CD4-positive, alpha-beta memory T cell (primary cell): ENCODE measurements at regions not wholly inside any gene's neighbourhood (a gene's known extent, or its start where the extent isn't known, plus 50 kb on each side); places are given as distances from the start of the nearest gene placed in this dataset.

Source experiments
- CTCF ChIA-PET: fragments of 350-600 bp; sonication (Branson Sonifier 250); formaldehyde crosslinking; loops from one replicate; lab custom pipeline; 2021; ENCODE audit warnings: inconsistent platforms; ENCODE audit not compliant: partially characterized antibody; lab: Charles Lee
- POLR2A ChIA-PET: fragments of 350-600 bp; sonication (Branson Sonifier 250); formaldehyde crosslinking; loops from one replicate; lab custom pipeline; 2021; ENCODE audit not compliant: partially characterized antibody; lab: Charles Lee
- DNase-seq, 5 donors: peaks; one replicate each; pipeline versions ENCODE4 v3.0.0 to v3.0.0-alpha.2; 2020 to 2022; ENCODE audit warnings: mixed read lengths in 1 of 5
- H3K27ac ChIP-seq: one replicate; pipeline ENCODE4 v1.7.0; 2013; ENCODE audit warnings: low read depth, low read length
- H3K27me3 ChIP-seq: 2 replicates; pipeline ENCODE4 v1.7.0; 2013; ENCODE audit warnings: mild to moderate bottlenecking, low read length, moderate library complexity; ENCODE audit not compliant: insufficient read depth
- H3K36me3 ChIP-seq: 2 replicates; pipeline ENCODE4 v1.7.0; 2013; ENCODE audit warnings: mild to moderate bottlenecking, low read length, moderate library complexity; ENCODE audit not compliant: insufficient read depth
- H3K4me1 ChIP-seq: 2 replicates; pipeline ENCODE4 v1.7.0; 2013; ENCODE audit warnings: mild to moderate bottlenecking, low read length, moderate library complexity; ENCODE audit not compliant: insufficient read depth
- H3K4me3 ChIP-seq, 2 donors: one replicate each; pipeline ENCODE4 v1.7.0; 2013; ENCODE audit warnings: low read length in 2 of 2, mild to moderate bottlenecking in 1 of 2
- H3K9me3 ChIP-seq, 2 donors: one replicate each; pipeline ENCODE4 v1.7.0; 2013; ENCODE audit warnings: low read length in 2 of 2, control low read depth in 1 of 2; ENCODE audit not compliant: control insufficient read depth in 1 of 2
- H3K27ac Mint-ChIP-seq, 7 donors: one replicate each; pipeline ENCODE4 v1.8.0; 2020 to 2021; ENCODE audit warnings: mixed read lengths in 7 of 7, mild to moderate bottlenecking in 6 of 7, inconsistent platforms in 3 of 7, moderate library complexity in 3 of 7
- H3K27me3 Mint-ChIP-seq, 2 donors: one replicate each; pipeline ENCODE4 v1.8.0; 2020 to 2021; ENCODE audit warnings: mixed read lengths in 2 of 2
- H3K36me3 Mint-ChIP-seq, 2 donors: one replicate each; pipeline ENCODE4 v1.8.0; 2020 to 2021; ENCODE audit warnings: mixed read lengths in 2 of 2, inconsistent platforms in 1 of 2, mild to moderate bottlenecking in 1 of 2
- H3K4me1 Mint-ChIP-seq, 4 donors: one replicate each; pipeline ENCODE4 v1.8.0; 2020 to 2021; ENCODE audit warnings: mixed read lengths in 4 of 4, mild to moderate bottlenecking in 1 of 4
- H3K4me3 Mint-ChIP-seq, 8 donors: one replicate each; pipeline ENCODE4 v1.8.0; 2020 to 2021; ENCODE audit warnings: mixed read lengths in 8 of 8, mild to moderate bottlenecking in 7 of 8, moderate library complexity in 6 of 8, inconsistent platforms in 3 of 8
- H3K9me3 Mint-ChIP-seq, 8 donors: one replicate each; pipeline ENCODE4 v1.8.0; 2020 to 2021; ENCODE audit warnings: mixed read lengths in 8 of 8, mild to moderate bottlenecking in 5 of 8, inconsistent platforms in 3 of 8, moderate library complexity in 1 of 8
- intact Hi-C: fragments of 100-400 bp; cut with micrococcal nuclease; formaldehyde crosslinking; loops from one replicate; pipeline ENCODE4 v1.15.1; 2023

DNA sequence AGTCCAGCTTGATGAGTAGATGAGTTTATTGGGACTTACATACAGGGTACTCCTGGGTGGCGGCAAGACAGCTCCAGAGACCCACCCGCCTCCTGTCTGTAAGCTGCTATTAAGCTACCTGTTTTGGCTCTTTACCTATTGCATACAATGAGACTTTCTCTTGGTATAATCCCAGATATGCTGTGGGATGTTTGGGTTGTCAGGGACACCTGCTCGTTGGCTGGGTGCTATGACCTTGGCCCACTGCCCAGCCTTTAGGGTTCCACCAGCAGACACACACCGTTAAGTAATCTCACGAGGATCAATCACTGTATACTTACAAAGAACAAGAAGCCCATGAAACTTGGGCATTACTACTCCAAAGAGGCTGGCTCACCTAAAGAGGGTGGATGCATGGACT, 116.4 kb downstream of the NPIPB5 start:
- Mint-ChIP-seq H3K4me3 (no peak overlapping the region), H3K27ac (no peak overlapping the region), H3K27me3 (peaks cover 4 to 5% of the 10 kb centered on the region in 2 donors), H3K36me3 (no peaks in the 10 kb centered on the region), H3K4me1 (no peaks in the 10 kb centered on the region), H3K9me3 (no peaks in the 10 kb centered on the region)
- Histone ChIP-seq H3K4me3 (no peak overlapping the region), H3K27ac (no peak overlapping the region), H3K36me3 (no peaks in the 10 kb centered on the region), H3K27me3 (peaks cover 7% of the 10 kb centered on the region), H3K4me1 (no peaks in the 10 kb centered on the region), H3K9me3 (no peaks in the 10 kb centered on the region)
- intact Hi-C loops = no loop called here
- POLR2A ChIA-PET = no interaction called here
- DNase-seq = no peak
- CTCF ChIA-PET = no interaction called here

DNA sequence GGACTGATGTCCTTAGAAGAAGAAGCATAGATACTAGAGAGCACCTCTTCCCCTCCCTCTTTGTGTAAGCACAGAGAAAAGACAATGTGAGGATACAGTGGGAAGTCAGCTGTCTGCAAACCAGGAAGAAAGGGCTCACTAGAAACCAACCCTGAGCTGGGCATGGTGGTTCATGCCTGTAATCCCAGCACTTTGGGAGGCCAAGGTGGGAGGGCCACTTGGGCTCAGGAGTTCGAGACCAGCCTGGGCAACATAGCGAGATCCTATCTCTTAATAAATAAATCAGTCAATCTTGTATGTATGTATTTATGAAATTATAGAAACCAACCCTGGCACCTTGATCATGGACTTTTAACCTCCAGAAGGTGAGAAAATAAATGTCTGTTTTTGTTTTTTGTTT, 118.3 kb downstream of the NPIPB5 start:
- no peaks in the 10 kb centered on the region for H3K27me3 ChIP-seq
- no peaks in the 10 kb centered on the region for H3K9me3 Mint-ChIP-seq
- H3K4me3 Mint-ChIP-seq = no peak overlapping the region
- no peak overlapping the region for H3K27ac Mint-ChIP-seq
- ChIA-PET POLR2A (no interaction called here), CTCF (no interaction called here)
- H3K4me3 ChIP-seq = no peak overlapping the region
- no peaks in the 10 kb centered on the region for H3K36me3 ChIP-seq
- no peaks in the 10 kb centered on the region for H3K4me1 ChIP-seq
- no peaks in the 10 kb centered on the region for H3K9me3 ChIP-seq
- no peak overlapping the region for H3K27ac ChIP-seq
- intact Hi-C loops = no loop called here
- no peaks in the 10 kb centered on the region for H3K36me3 Mint-ChIP-seq
- no peaks in the 10 kb centered on the region for H3K4me1 Mint-ChIP-seq
- no peak for DNase-seq
- peaks cover 8 to 10% of the 10 kb centered on the region in 2 donors for H3K27me3 Mint-ChIP-seq

DNA sequence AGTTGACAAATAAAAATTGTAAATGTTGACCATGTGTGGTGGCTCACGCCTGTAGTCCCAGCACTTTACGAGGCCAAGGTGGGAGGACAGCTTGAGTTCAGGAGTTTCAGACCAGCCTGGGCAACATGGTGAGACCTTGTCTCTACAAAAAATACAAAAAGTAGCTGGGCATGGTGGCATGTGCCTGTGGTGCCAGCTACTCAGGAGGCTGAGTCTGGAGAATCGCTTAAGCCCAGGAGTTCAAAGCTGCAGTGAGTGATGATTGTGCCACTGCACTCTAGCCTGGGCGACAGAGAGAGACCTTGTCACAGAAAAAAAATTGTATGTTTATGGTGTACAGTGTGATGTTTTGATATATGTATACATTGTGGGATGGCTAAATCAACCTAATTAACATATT, 119.6 kb downstream of the NPIPB5 start:
- H3K27me3 Mint-ChIP-seq = peaks cover 10 to 11% of the 10 kb centered on the region in 2 donors
- H3K27ac Mint-ChIP-seq = no peak overlapping the region
- DNase-seq = no peak
- H3K36me3 ChIP-seq = no peaks in the 10 kb centered on the region
- H3K9me3 ChIP-seq = no peaks in the 10 kb centered on the region
- no peaks in the 10 kb centered on the region for H3K27me3 ChIP-seq
- H3K4me1 ChIP-seq = no peaks in the 10 kb centered on the region
- no peaks in the 10 kb centered on the region for H3K4me1 Mint-ChIP-seq
- H3K4me3 Mint-ChIP-seq = no peak overlapping the region
- H3K9me3 Mint-ChIP-seq = no peaks in the 10 kb centered on the region
- POLR2A ChIA-PET = no interaction called here
- H3K4me3 ChIP-seq = no peak overlapping the region
- intact Hi-C loops = no loop called here
- H3K36me3 Mint-ChIP-seq = no peaks in the 10 kb centered on the region
- no peak overlapping the region for H3K27ac ChIP-seq
- CTCF ChIA-PET = interaction anchor here (0.7 kb wide), 1 partner anchor 591 kb away, joined by 3 read pairs; no protein-coding TSS in a partner anchor

DNA sequence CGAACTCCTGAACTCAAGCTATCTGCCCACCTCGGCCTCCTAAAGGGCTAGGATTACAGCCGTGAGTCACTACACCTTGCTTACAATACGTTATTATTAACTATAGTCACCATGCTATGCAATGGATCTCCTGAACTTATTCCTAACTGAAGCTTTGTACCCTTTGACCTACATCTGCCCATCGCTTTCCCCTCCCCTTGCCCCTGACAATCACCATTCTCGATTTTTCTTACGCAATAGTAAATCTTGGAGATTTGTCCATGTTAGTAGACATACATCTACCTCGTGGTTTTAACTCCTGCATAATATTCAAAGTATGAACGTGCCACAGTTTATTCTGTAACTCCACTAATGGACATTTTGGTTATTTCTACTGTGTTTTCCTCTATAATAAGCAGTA, 120.6 kb downstream of the NPIPB5 start:
- H3K4me1 ChIP-seq = no peaks in the 10 kb centered on the region
- ChIA-PET POLR2A (no interaction called here), CTCF (no interaction called here)
- H3K27me3 ChIP-seq = no peaks in the 10 kb centered on the region
- Mint-ChIP-seq H3K4me3 (no peak overlapping the region), H3K36me3 (no peaks in the 10 kb centered on the region), H3K4me1 (no peaks in the 10 kb centered on the region), H3K9me3 (no peaks in the 10 kb centered on the region), H3K27ac (no peak overlapping the region), H3K27me3 (peaks cover 12 to 14% of the 10 kb centered on the region in 2 donors)
- no peaks in the 10 kb centered on the region for H3K9me3 ChIP-seq
- no peak overlapping the region for H3K27ac ChIP-seq
- no peaks in the 10 kb centered on the region for H3K36me3 ChIP-seq
- intact Hi-C loops = no loop called here
- no peak for DNase-seq
- H3K4me3 ChIP-seq = no peak overlapping the region

- Histone ChIP-seq H3K4me3 (no peak overlapping the region), H3K27ac (no peak overlapping the region), H3K36me3 (no peaks in the 10 kb centered on the region), H3K9me3 (no peaks in the 10 kb centered on the region), H3K4me1 (no peaks in the 10 kb centered on the region), H3K27me3 (no peaks in the 10 kb centered on the region)
- H3K4me3 Mint-ChIP-seq = no peak overlapping the region
- DNase-seq = no peak
- intact Hi-C loops = no loop called here
- H3K9me3 Mint-ChIP-seq = no peaks in the 10 kb centered on the region
- H3K27ac Mint-ChIP-seq = no peak overlapping the region
- H3K27me3 Mint-ChIP-seq = peaks cover 11 to 14% of the 10 kb centered on the region in 2 donors
- POLR2A ChIA-PET = no interaction called here
- H3K4me1 Mint-ChIP-seq = no peaks in the 10 kb centered on the region
- CTCF ChIA-PET = interaction anchor here (0.6 to 1.3 kb wide), 3 partner anchors 10 to 1049 kb away, joined by 3 to 4 read pairs (median 3); no protein-coding TSS in a partner anchor
- H3K36me3 Mint-ChIP-seq = no peaks in the 10 kb centered on the region
These were observed 121.9 kb downstream of the NPIPB5 start for GRCh38 chr16:22632606-22633005.

- H3K36me3 ChIP-seq = no peaks in the 10 kb centered on the region
- Mint-ChIP-seq H3K27me3 (peaks cover 11% of the 10 kb centered on the region in 2 donors), H3K36me3 (no peaks in the 10 kb centered on the region), H3K4me1 (no peaks in the 10 kb centered on the region), H3K9me3 (no peaks in the 10 kb centered on the region), H3K27ac (no peak overlapping the region), H3K4me3 (no peak overlapping the region)
- no peaks in the 10 kb centered on the region for H3K9me3 ChIP-seq
- ChIA-PET POLR2A (no interaction called here), CTCF (interaction anchor here (1.0 to 1.3 kb wide), 2 partner anchors 9 to 11 kb away, joined by 3 to 4 read pairs; no protein-coding TSS in a partner anchor)
- no peaks in the 10 kb centered on the region for H3K4me1 ChIP-seq
- no peak overlapping the region for H3K27ac ChIP-seq
- H3K27me3 ChIP-seq = no peaks in the 10 kb centered on the region
- intact Hi-C loops = no loop called here
- H3K4me3 ChIP-seq = no peak overlapping the region
- no peak for DNase-seq
These were observed 122.6 kb downstream of the NPIPB5 start for GRCh38 chr16:22633280-22633679.

GRCh38 chr16:22633799-22634198, 123.1 kb downstream of the NPIPB5 start:
- no peak overlapping the region for H3K27ac Mint-ChIP-seq
- no peak overlapping the region for H3K4me3 ChIP-seq
- H3K27me3 ChIP-seq = no peaks in the 10 kb centered on the region
- no peak overlapping the region for H3K4me3 Mint-ChIP-seq
- H3K36me3 Mint-ChIP-seq = no peaks in the 10 kb centered on the region
- no peak overlapping the region for H3K27ac ChIP-seq
- H3K36me3 ChIP-seq = no peaks in the 10 kb centered on the region
- intact Hi-C loops = no loop called here
- ChIA-PET CTCF (interaction anchor here (1.3 kb wide), 1 partner anchor 8 kb away, joined by 4 read pairs; no protein-coding TSS in a partner anchor), POLR2A (interaction anchor here (0.7 kb wide), 1 partner anchor 385 kb away, joined by 3 read pairs; no protein-coding TSS in a partner anchor)
- H3K4me1 Mint-ChIP-seq = no peaks in the 10 kb centered on the region
- no peaks in the 10 kb centered on the region for H3K4me1 ChIP-seq
- peaks cover 9% of the 10 kb centered on the region in 2 donors for H3K27me3 Mint-ChIP-seq
- H3K9me3 ChIP-seq = no peaks in the 10 kb centered on the region
- no peak for DNase-seq
- no peaks in the 10 kb centered on the region for H3K9me3 Mint-ChIP-seq
